ENCODE measurements at regions not wholly inside any gene's neighbourhood (a gene's known extent, or its start where the extent isn't known, plus 50 kb on each side); places are given as distances from the start of the nearest gene placed in this dataset.

GRCh38 chr3:96083610-96084009, 730.8 kb upstream of the EPHA6 start:
- no peak overlapping the region for H3K27ac ChIP-seq (ENCODE audit: low read length in 2 of 2)
- ATAC-seq (ENCODE audit: low read depth) (no peak), DNase-seq (no peak)
- H3K36me3 ChIP-seq (replicated peaks in 1 of 2; ENCODE audit: control extremely low read depth in 1 of 2, control insufficient read depth in 1 of 2, extremely low read depth in 1 of 2, insufficient read depth in 2 of 2, low read length in 1 of 2) = no peaks in the 10 kb centered on the region
- ChIA-PET CTCF (no interaction called here), POLR2A (no interaction called here)
- H3K4me1 ChIP-seq (ENCODE audit: control insufficient read depth in 2 of 2, insufficient read depth in 2 of 2, low read length in 2 of 2) = no peaks in the 10 kb centered on the region
- no peaks in the 10 kb centered on the region for H3K79me2 ChIP-seq (ENCODE audit: control insufficient read depth, insufficient read depth, low read length)
- no CpG with 5 or more reads among the region's 1 CpG for WGBS (ENCODE audit: insufficient coverage)
- no peak overlapping the region for H2AFZ ChIP-seq (ENCODE audit: insufficient read depth, low read depth, low read length, poor library complexity, severe bottlenecking)
- H3K9me3 ChIP-seq (ENCODE audit: control extremely low read depth in 1 of 3, control insufficient read depth in 2 of 3, insufficient read depth in 1 of 3, low read length in 2 of 3) = peaks cover 0 to 6% (median 0%) of the 10 kb centered on the region in 3 donors
- H3K27me3 ChIP-seq (replicated peaks in 1 of 4; ENCODE audit: control extremely low read depth in 1 of 4, control insufficient read depth in 3 of 4, insufficient read depth in 4 of 4, low read length in 3 of 4) = no peaks in the 10 kb centered on the region
- H3K4me2 ChIP-seq (replicated peaks; ENCODE audit: low read depth, low read length, poor library complexity, severe bottlenecking) = no peak overlapping the region
- H3K9ac ChIP-seq (ENCODE audit: low read length) = no peak overlapping the region
- Mint-ChIP-seq H3K9me3 (ENCODE audit: insufficient read depth) (no peaks in the 10 kb centered on the region), H3K27me3 (no peaks in the 10 kb centered on the region), H3K27ac (no peak overlapping the region), H3K4me3 (no peak overlapping the region), H3K4me1 (no peaks in the 10 kb centered on the region)
- H4K20me1 ChIP-seq (ENCODE audit: control insufficient read depth, insufficient read depth, low read length, poor library complexity, severe bottlenecking) = no peaks in the 10 kb centered on the region
- no peak overlapping the region for H3K4me3 ChIP-seq (ENCODE audit: control extremely low read depth in 1 of 5, extremely low read depth in 1 of 5, insufficient read depth in 1 of 5, low read depth in 2 of 5, low read length in 4 of 5)
- intact Hi-C loops (cut with micrococcal nuclease) = no loop called here
- TF ChIP-seq, protein P1, sequence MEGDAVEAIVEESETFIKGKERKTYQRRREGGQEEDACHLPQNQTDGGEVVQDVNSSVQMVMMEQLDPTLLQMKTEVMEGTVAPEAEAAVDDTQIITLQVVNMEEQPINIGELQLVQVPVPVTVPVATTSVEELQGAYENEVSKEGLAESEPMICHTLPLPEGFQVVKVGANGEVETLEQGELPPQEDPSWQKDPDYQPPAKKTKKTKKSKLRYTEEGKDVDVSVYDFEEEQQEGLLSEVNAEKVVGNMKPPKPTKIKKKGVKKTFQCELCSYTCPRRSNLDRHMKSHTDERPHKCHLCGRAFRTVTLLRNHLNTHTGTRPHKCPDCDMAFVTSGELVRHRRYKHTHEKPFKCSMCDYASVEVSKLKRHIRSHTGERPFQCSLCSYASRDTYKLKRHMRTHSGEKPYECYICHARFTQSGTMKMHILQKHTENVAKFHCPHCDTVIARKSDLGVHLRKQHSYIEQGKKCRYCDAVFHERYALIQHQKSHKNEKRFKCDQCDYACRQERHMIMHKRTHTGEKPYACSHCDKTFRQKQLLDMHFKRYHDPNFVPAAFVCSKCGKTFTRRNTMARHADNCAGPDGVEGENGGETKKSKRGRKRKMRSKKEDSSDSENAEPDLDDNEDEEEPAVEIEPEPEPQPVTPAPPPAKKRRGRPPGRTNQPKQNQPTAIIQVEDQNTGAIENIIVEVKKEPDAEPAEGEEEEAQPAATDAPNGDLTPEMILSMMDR (IDR thresholded peaks at IDR 0.05) = no peak
- no peak for TF ChIP-seq EZH2 (IDR thresholded peaks at IDR 0.05; ENCODE audit: borderline replicate concordance, insufficient read depth, low read depth, low read length, poor library complexity, severe bottlenecking)

DNA sequence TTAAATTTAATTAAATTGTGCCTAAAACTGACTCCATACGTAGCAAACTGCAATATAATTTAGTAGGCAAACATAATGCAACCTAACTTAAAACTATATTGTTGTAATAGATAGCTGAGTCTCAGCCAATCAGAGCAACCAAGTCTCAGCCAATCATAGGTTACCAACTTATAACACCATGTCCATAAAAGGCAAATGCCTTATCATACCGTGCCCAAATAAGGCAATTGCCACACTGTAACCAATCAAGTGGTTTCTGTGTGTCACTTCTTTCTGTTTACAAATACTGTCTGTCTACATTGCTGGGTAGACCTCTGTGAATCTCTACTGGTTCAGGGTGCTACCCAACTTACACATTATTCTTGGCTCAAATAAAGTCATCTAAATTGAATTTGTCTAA, 728.4 kb upstream of the EPHA6 start:
- H3K4me1 ChIP-seq (ENCODE audit: control insufficient read depth in 2 of 2, insufficient read depth in 2 of 2, low read length in 2 of 2) = no peaks in the 10 kb centered on the region
- ATAC-seq (ENCODE audit: low read depth) = no peak
- no peaks in the 10 kb centered on the region for H3K36me3 ChIP-seq (replicated peaks in 1 of 2; ENCODE audit: control extremely low read depth in 1 of 2, control insufficient read depth in 1 of 2, extremely low read depth in 1 of 2, insufficient read depth in 2 of 2, low read length in 1 of 2)
- intact Hi-C loops (cut with micrococcal nuclease) = no loop called here
- Mint-ChIP-seq H3K27ac (no peak overlapping the region), H3K9me3 (ENCODE audit: insufficient read depth) (no peaks in the 10 kb centered on the region), H3K4me3 (no peak overlapping the region), H3K4me1 (no peaks in the 10 kb centered on the region), H3K27me3 (no peaks in the 10 kb centered on the region)
- H3K9ac ChIP-seq (ENCODE audit: low read length) = no peak overlapping the region
- H3K27ac ChIP-seq (ENCODE audit: low read length in 2 of 2) = no peak overlapping the region
- ChIA-PET CTCF (no interaction called here), POLR2A (no interaction called here)
- no peaks in the 10 kb centered on the region for H3K27me3 ChIP-seq (replicated peaks in 1 of 4; ENCODE audit: control extremely low read depth in 1 of 4, control insufficient read depth in 3 of 4, insufficient read depth in 4 of 4, low read length in 3 of 4)
- H2AFZ ChIP-seq (ENCODE audit: insufficient read depth, low read depth, low read length, poor library complexity, severe bottlenecking) = no peak overlapping the region
- no peaks in the 10 kb centered on the region for H4K20me1 ChIP-seq (ENCODE audit: control insufficient read depth, insufficient read depth, low read length, poor library complexity, severe bottlenecking)
- DNase-seq = no peak
- no CpG with 5 or more reads among the region's 2 CpGs for WGBS (ENCODE audit: insufficient coverage)
- no peaks in the 10 kb centered on the region for H3K79me2 ChIP-seq (ENCODE audit: control insufficient read depth, insufficient read depth, low read length)
- no peak overlapping the region for H3K4me3 ChIP-seq (ENCODE audit: control extremely low read depth in 1 of 5, extremely low read depth in 1 of 5, insufficient read depth in 1 of 5, low read depth in 2 of 5, low read length in 4 of 5)
- H3K4me2 ChIP-seq (replicated peaks; ENCODE audit: low read depth, low read length, poor library complexity, severe bottlenecking) = no peak overlapping the region
- H3K9me3 ChIP-seq (ENCODE audit: control extremely low read depth in 1 of 3, control insufficient read depth in 2 of 3, insufficient read depth in 1 of 3, low read length in 2 of 3) = peaks cover 0 to 5% (median 2%) of the 10 kb centered on the region in 3 donors
- no peak for TF ChIP-seq EZH2 (IDR thresholded peaks at IDR 0.05; ENCODE audit: borderline replicate concordance, insufficient read depth, low read depth, low read length, poor library complexity, severe bottlenecking)
- TF ChIP-seq, protein P1 (IDR thresholded peaks at IDR 0.05) = no peak

All from B cell (primary cell).